ENCODE measurements at regions not wholly inside any gene's neighbourhood (a gene's known extent, or its start where the extent isn't known, plus 50 kb on each side); places are given as distances from the start of the nearest gene placed in this dataset.

DNA sequence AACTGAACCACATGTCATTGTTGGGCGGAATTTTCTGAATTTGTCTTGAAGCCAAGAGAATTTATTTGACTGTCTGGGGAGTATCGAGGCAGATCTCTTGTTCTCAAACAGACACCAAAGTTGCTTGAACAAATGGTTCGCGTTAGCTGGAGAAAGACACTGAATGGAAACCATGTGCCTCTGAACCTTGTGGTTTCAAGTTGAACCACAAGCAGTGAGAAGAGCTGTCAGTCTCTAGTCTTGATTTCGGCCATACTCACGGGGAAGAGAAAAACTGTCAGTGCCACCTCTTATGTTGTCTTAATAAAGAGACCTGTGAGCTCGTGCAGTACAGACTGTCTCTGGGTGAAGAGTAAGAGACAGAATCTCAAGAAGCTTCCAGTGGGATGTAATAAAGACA is 886.5 kb upstream of the SOX9 start:
- peak; percentile 78 for DNase-seq

DNA sequence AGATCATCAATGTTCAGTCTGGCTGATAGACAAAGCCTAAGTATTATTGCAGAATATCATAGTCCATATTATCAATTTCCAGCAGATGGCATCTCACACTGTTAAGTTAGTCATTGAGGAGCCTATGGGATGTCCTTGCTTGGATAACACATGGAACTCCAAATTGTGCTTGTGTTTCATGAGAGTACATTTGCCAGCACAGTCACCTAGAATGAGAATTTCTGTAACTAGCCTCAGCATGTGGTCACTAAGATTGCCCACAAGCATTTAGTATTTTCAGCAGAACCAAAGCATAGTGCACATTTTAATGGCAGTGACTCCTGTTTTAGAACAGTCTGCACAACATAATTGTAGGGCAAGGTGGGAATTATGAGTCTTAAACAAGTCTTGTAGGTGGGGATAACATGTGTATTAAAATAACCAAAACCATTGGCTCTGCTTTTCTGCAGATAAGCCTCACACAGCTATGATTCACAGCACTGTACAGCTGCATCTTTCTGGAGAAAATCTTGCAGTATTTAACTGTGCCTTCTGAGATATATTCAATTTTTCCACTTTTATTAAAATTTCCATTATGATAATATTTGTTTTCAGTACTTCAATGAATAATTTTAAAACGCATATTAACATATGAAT is 882.8 kb upstream of the SOX9 start:
- DNase-seq = peak; percentile 83

DNA sequence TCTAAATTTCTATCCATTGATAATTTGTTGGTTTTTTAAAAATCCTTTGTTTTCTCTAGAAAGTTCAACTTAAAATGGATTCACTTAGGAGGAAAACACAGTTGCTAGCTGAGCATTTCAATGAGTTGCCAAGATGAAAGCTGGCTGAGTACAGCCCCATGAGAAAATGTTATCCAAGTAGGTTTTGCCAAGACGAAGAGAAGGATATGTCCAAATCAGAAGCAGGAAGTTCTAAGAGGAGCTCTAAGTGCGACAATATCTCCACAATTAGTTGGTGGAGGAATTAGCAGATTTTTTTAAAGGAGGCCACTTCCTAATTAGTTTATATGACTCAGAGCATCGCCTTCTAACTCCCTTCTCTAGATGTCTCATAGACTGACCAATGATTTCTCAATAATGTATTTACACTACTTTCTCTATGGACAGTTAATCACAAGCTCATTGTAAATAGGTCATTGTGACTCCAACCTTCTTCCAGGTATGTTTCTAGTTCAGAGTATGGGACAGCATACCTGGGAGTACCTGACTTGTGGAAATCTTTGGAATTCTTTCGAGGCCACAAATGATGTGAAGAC is 873.3 kb upstream of the SOX9 start:
- DNase-seq = no peak

DNA sequence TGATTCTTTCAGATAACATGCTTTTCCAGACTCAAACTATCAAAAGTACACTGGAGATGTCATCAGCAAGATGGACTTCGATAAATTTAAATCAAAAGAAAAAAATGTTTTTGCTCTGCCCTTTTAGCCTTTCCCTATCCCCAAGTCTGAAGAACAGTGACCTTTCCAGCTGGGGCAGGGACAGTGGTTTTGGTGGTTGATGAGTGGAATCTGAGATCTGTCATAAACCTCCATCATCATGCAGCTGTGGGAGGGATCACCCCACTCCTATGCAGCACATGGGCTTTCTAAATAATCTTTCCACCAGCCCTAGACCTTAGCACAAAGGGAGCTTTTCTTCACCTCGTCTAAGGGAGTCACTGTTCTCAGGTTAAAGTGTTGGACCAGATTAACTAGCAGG is 869.5 kb upstream of the SOX9 start:
- peak; percentile 93 for DNase-seq

DNA sequence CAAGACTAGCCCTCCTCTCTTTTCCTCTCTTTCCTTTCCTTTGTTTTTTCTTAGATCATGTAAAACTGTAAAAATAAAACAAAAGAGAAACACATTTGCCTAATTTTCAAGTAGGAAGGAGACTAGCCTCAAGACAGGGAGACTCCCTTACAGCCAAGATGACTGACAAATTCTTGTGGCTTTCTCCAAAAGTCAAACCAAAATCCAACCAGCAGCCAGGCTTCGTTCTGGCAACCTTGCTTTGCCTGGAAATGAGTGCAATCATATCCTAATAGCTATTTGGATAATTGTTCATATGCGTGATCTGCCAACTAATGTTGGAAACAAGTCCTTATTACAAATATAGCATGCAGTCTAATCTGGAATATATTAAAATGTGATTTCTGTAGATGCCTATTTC is 868.9 kb upstream of the SOX9 start:
- DNase-seq = peak; percentile 94

DNA sequence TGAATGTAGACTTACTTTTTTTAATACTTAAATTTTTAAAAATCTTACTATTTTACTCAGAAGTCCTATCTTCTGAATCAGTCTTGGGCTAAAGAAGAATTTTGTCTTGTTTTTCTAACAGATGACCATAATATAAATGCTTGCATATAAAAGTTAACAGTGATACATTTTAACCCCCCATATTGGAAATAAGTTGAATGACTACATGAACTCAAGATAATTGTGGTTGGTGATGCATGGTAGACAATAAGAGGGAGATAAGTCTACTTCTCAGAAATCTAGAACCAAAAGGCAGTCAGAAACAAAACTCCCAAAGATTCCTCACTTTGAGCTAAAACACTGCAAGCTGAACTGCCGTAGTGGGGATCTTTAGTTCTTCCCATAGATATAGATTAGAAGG is 868.4 kb upstream of the SOX9 start:
- DNase-seq = peak; percentile 63

DNA sequence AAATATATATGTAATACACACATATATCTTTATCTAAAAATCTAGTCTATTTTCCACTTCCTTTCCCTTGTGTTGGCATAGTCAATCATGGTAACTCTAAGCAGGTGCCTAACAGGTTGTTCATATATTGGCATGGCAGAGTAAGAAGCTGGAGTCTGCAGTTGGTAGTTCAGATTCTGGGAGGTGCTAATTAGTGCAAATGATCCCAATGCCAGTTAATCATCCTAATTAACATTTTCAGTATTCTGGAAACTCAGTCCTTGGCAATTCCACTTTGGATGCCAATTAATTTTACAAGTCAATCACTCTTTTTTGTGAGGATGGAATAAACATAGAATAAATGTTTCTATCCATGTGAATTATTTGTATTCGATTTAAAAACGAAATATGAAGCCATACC is 863.7 kb upstream of the SOX9 start:
- DNase-seq = no peak

DNA sequence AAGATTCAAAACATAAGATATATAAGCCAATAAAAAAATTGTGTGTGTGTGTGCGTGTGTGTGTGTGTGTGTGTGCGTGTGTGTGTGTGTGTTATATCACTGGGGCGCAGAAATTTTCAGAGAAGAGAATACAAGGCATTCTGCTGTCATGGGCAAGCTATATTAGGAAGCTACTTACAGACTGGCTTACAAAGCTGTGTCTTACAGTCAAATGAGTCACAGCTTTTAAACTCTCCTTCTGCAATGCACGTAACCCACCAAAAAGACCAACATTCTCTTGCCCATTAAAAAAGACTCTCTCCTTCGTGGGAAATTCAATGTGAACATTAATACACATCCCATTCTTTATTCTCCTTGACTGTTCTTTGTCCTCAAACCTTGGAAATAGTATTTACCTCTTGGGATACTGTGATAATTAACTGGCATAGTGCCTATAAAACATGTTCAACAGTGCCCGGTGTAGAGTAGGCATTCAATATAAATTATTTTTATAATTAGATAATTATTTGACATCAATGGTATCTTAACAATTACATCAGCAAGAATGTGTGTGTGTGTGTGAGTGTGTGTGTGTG is 860.4 kb upstream of the SOX9 start:
- peak; percentile 64 for DNase-seq

DNA sequence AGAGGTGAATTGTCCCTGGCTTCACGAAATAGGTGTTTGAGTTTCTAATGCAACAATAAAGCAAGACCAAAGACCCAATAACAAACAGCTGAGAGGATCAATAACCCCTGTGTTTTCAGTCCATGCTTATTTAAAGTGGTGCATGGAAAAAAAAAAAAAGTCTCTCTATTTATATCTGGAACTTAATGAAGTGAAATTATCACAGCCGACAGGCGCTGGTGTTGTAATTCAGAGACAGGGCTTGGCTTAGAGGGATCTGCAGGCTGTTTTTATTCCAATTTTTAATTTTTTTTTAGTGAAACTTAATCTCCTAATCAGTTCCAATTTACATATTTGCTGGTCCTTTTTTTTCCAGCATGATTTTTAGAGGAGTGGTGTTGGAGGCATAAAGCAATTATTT is 858.2 kb upstream of the SOX9 start:
- DNase-seq = no peak

DNA sequence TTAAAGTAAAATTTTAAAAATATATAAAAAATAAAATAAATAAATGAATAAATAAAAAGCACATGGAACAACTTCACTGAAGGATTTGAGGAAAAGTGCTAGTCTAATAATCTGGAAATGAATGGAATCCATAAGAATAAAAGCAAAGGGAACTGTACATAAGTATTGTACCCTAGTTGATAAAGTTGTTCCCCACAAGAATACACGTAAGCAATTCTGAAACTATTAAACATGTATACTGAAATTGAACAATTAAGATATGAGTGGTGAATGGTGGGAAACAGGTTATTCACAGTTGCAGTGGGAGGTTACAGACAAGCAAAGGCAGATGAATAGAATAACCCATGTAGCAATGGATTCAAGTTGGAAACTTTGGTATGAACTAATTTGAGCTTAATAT is 853.2 kb upstream of the SOX9 start:
- no peak for DNase-seq

DNA sequence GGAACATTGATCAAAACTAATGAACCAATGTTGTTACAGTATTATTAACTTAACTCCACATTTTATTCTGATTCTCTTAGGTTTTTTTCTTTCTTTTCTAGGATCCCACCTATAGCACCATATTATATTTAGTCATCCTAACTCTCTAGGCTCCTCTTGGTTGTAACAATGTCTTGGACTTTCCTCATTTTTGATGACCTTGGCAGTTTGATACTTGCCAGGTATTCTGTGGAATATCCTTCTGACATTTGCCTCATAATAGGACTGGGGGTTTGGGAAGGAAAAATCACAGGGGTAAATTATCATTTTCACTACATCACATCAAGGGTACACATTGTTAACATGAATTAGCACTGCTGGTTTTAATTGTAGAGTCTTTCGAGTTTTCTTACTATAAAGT is 851.6 kb upstream of the SOX9 start:
- DNase-seq = no peak

DNA sequence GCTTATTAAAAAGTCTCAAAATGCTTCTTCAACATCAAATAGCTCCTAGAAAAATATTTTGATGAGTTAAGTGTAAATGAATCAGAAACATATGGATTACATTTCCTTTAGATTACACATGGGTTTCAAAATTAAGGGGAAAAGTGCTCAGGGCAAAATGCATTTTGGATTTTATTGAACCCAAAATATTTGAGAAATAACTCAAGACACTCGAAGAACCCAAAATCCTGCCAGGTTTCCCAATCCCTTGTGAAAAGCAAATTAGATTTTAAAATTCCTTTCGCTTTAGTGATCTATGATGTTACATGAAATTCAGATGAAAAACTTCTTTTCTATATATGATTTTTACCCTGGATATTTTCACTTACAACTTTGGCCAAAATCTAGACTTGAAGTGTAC is 847.4 kb upstream of the SOX9 start:
- peak; percentile 60 for DNase-seq

DNA sequence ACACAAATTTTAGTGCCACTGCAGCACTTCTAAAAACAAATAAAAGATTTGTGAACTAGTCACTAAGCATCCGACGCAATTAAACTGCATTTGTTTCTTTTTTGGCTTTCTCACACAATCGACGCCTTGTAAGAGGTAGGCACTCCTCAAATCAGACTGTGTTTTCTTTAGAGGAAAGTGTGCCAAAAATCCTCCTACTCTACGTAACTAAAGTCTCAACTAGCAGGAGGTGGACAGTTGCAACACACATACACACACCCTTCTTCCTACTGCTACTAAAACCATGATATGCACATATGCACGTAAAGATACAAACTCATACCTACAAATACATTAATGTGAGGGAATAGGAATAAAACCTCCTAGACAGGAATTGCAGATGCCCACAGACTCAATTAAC is 844.7 kb upstream of the SOX9 start:
- no peak for DNase-seq

DNA sequence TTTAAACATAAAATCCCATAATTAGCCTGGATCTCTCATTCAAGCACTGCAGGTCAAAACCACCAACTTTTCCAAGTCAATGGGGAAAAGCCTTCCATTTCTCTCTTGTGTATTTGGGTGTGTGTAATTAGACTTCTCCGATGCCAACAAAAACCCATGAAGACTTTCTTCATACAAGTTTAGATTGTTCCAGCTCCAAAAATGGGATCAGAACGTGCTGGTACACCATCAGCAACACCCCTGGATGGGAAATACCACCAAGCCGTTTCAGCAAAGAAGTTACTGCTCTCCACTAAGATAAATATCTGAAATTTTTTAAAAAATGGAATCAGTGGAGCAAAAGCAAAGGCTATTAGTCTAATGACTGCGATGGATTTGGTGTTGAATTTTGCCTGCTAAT is 837.3 kb upstream of the SOX9 start:
- no peak for DNase-seq

DNA sequence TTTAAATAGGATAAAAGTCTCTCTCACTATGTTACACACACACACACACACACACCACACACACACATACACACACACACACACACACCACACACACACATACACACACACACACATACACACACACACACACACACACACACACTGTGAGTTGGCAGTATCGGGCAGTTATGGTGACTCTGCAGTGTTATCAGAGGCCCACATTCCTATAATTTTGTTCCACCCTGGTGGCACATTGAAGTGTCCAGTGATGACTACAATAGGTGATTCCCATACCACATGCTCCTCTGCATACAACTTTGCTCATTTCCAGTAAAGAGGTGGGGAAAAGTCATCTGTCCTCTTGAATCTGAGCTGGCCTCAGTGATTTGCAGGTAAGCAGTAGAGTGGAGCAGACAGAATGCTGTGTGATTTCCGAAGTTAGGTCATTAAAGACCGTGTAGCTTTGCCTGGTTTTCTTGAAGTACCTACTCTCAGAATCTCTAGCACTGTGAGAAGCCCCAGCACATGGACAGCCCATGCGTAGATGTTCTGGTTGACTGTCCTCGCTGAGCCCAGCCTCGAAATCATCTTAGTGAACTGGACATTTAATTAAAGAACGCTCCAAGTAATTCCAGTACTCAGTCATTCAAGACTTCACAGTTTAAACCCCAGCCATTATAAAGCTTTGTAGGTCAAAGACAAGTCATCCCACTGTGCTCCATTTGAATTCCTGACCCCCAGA is 836.6 kb upstream of the SOX9 start:
- DNase-seq = no peak

DNA sequence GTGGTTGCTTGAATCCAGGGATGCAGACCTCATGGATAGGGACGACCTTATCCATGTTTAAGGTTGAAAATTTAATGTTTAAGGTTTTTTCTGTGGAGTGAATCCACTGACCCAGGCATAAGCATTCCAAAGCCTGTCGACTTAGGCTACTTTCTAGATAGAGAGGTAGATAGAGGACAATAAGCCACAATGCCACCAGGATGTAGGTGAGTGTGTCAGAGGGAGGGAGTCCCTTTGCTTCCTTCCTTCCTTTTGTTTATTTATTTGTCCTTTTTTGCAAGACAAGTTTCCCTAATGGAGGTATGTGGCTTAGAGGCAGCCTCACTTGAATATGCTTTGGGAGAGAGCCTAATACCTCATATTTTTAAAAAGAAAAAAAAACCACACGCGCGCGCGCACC is 834.2 kb upstream of the SOX9 start:
- no peak for DNase-seq

DNA sequence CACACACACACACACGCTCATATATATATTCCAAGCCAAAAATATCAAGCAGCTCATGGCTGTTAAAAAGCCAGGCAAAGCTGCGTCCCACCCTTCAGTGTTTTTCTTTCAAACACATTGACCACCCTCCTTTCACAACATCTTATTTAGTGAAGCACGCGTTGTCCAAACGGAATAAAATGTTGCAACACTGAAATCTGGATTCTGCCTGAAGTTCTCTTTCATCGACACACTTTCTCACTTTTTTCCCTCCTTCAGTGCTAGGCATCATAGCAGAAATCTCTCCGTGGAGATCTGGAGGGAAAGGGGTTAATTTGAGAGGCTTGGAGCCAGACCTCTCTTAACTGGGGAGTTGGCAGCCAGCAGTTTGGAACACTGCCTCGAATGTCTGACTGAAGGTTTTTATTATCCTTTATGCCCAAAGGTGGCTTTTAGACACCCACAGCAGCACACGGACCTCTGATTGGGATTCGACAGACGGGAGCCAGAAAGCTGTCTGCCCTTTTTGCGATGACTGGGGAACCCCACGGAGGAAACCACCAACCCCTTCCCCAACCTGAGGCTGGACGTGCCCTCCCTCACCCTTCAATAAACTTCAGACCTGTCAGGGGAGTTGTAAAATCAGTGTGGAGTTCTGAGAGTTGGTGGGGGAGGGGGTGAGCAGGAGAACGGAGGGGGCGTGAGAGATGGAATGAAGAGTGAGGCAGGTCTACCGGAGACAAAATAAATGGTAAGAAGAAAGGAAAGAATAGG is 833.6 kb upstream of the SOX9 start:
- no peak for DNase-seq

DNA sequence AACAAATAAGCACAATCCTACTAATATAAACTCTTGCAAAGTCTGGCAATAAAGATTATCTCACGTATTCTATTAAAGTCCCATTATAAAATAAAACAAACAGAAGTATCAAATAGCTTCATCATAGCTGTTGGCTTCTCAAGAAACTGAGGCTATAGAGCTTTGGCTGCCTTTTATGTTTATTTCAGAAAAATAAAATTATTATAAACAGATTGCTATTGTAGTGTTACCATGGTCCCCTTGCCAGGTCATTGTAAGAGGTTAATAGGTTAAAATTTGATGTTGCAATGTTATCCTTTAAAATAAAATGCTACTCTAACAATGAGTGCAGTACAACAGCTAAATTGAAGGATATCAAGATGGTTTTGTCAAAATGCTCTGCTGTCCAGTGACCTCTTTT is 828.8 kb upstream of the SOX9 start:
- no peak for DNase-seq

DNA sequence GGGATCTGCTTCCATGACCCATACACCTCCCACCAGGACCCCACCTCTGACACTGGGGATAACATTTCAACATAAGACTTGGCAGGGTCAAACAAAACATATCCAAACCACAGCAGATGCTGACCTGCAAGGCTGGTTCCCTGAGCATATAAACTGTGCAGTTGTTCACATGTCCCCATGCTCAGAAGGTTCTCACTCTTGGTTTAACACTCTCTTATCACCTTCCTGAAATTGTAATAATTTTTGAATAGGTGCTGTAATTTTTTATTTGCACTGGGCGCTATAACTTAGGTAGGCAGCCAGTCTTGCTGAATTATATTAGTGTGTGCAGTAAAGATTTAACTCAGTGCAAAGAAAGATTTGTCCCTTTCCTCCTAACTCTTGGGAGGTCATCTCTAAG is 824.8 kb upstream of the SOX9 start:
- no peak for DNase-seq

DNA sequence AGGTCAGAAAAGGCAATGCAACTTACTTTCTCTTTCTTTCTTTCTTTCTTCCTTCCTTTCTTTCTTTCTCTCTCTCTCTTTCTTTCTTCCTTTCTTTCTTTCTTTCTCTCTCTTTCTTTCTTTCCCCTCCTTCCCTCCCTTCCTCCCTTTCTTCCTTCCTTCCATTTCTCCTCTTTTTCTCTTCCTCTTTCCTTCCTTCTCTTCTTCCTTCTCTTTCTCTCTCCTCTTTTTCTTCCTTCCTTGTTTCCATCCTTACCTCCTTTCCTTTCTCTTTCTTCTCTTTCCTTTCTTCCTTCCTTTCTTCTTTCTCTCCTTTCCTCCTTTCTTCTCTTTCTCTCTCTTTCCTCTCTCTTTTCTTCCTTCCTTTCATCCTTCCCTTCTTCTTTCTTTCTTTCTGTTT is 819.8 kb upstream of the SOX9 start:
- no peak for DNase-seq

DNA sequence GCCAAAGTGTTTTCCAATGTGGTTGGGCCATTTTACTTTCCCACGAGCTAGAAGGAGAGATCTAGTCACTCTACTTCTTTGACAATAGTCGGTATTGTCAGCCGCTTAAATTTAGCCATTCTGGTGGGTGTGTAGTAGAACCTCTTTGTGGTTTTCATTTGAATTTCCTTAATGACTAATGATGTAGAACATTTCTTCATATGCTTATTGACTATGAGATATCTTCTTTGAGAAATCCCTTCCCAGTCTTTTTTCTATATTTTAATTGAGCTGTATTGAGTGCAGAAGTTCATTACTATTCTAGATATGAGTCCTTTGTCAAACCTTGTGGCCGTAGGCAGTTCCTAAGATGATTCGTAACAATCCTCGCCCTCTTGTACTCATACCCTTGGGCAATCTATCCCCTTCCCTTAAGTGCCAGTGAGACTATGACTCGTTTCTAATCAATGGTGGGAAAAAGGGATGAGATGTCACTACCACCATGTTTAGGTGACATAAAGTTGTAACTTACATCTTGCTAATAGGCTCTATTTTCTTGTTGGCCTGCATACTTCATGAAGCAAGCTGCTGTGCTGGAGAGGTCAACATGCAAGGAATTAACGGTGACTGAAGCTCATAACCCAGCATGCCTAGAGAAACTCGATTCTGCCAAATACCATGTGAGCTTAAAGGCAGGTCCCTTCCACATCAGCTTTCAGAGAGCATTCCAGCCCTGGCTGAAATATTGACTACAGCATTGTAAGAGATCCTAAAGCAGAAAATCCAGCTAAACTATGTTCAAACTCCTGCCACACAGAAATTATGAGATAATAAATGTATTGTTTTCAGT is 817.9 kb upstream of the SOX9 start:
- no peak for DNase-seq

DNA sequence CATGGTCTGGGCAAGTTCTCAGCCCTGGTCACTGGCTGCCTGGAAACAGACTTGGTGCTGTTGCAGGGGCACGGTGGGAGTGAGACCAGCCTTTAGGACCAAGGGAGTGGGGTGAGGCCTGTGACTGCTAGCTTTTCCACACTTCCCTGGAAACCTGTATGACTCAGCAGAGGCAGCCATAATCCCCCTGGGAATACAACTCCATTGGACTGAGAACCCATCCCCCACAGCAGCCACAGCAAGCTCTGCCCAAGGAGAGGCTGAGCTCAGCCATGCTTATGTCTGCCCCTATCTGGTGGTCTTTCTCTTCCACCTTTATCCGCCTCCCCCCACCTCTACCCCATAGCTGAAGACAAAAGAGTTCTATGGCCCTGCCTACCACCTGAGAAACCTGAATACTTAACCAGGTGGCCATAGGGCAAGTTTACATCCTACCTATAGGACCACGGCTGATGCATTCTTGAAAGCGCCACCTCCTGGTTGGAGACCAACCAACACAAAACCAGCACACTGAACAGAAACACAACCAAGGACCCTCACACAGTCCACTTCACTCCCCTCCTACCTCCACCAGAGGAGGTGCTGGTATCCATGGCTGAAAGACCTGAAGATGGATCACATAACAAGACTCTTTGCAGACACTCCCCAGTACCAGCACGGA is 816.2 kb upstream of the SOX9 start:
- DNase-seq = peak; percentile 42
